Liver (tissue), 8 donors: ENCODE measurements at regions not wholly inside any gene's neighbourhood (a gene's known extent, or its start where the extent isn't known, plus 50 kb on each side); places are given as distances from the start of the nearest gene placed in this dataset.

ENCODE experiments used
- DNase-seq: peaks from one replicate; pipeline ENCODE4 v3.0.0-alpha.2; 2017; ENCODE audit warnings: low spot score
- H3K27ac ChIP-seq, 2 donors: one replicate each; pipeline ENCODE4 v1.7.0; 2013; ENCODE audit warnings: inconsistent platforms in 2 of 2, low read length in 2 of 2, control low read depth in 1 of 2, low read depth in 1 of 2, mild to moderate bottlenecking in 1 of 2
- H3K27me3 ChIP-seq, 4 donors: one replicate each; pipeline versions ENCODE4 v1.6.1 to v1.7.0; 2013; ENCODE audit warnings: low read length in 3 of 4, inconsistent platforms in 1 of 4, mild to moderate bottlenecking in 1 of 4, moderate library complexity in 1 of 4; ENCODE audit not compliant: control insufficient read depth in 4 of 4, insufficient read depth in 4 of 4
- H3K36me3 ChIP-seq, 4 donors: one replicate each; pipeline versions ENCODE4 v1.6.1 to v1.7.0; 2013; ENCODE audit warnings: low read length in 3 of 4, mild to moderate bottlenecking in 3 of 4, low read depth in 1 of 4, moderate library complexity in 1 of 4; ENCODE audit not compliant: control insufficient read depth in 4 of 4, insufficient read depth in 3 of 4
- H3K4me1 ChIP-seq, 4 donors: one replicate each; pipeline versions ENCODE4 v1.6.1 to v1.7.0; 2013; ENCODE audit warnings: low read length in 3 of 4, mild to moderate bottlenecking in 3 of 4, moderate library complexity in 1 of 4; ENCODE audit not compliant: control insufficient read depth in 4 of 4, insufficient read depth in 4 of 4
- H3K4me3 ChIP-seq, 3 donors: one replicate each; pipeline versions ENCODE4 v1.6.1 to v1.7.0; 2013; ENCODE audit warnings: low read length in 3 of 3, control low read depth in 1 of 3, low read depth in 1 of 3, mild to moderate bottlenecking in 1 of 3
- H3K9ac ChIP-seq, 2 donors: one replicate each; pipeline ENCODE4 v1.7.0; 2013; ENCODE audit warnings: low read length in 2 of 2, mild to moderate bottlenecking in 2 of 2, moderate library complexity in 2 of 2, control low read depth in 1 of 2, low read depth in 1 of 2
- H3K9me3 ChIP-seq, 4 donors: one replicate each; pipeline versions ENCODE4 v1.6.1 to v1.7.0; 2013; ENCODE audit warnings: low read length in 3 of 4; ENCODE audit not compliant: control insufficient read depth in 4 of 4
- EGR1 ChIP-seq, 2 donors: IDR thresholded peaks; 2 replicates each; pipeline ENCODE4 v1.6.1; 2016 to 2018; ENCODE audit warnings: antibody characterized with exemption in 2 of 2, low read depth in 2 of 2
- FOXA1 ChIP-seq: IDR thresholded peaks from 2 replicates; pipeline ENCODE4 v1.6.1; 2016; ENCODE audit warnings: antibody characterized with exemption
- FOXA2 ChIP-seq: IDR thresholded peaks from 2 replicates; pipeline ENCODE4 v1.6.1; 2016; ENCODE audit warnings: antibody characterized with exemption
- GABPA ChIP-seq, 2 donors: IDR thresholded peaks in 1 of 2; conservative IDR thresholded peaks in 1 of 2; 2 replicates each; pipeline ENCODE4 v1.6.1; 2016; ENCODE audit warnings: antibody characterized with exemption in 2 of 2, mild to moderate bottlenecking in 1 of 2, moderate library complexity in 1 of 2
- HNF4A ChIP-seq, 2 donors: conservative IDR thresholded peaks; 2 replicates each; pipeline ENCODE4 v1.6.1; 2016; ENCODE audit warnings: antibody characterized with exemption in 2 of 2, mild to moderate bottlenecking in 2 of 2
- HNF4G ChIP-seq: IDR thresholded peaks from 2 replicates; pipeline ENCODE4 v1.6.1; 2016; ENCODE audit warnings: antibody characterized with exemption
- JUND ChIP-seq, 2 donors: IDR thresholded peaks; 2 replicates each; pipeline ENCODE4 v1.6.1; 2016; ENCODE audit warnings: antibody characterized with exemption in 2 of 2
- NR2F2 ChIP-seq: IDR thresholded peaks from 2 replicates; pipeline ENCODE4 v1.6.1; 2016; ENCODE audit warnings: antibody characterized with exemption
- RAD21 ChIP-seq, 2 donors: IDR thresholded peaks; 2 replicates each; pipeline ENCODE4 v1.6.1; 2016; ENCODE audit warnings: antibody characterized with exemption in 2 of 2, mild to moderate bottlenecking in 2 of 2
- RXRA ChIP-seq, 2 donors: IDR thresholded peaks; 2 replicates each; pipeline ENCODE4 v1.6.1; 2017 to 2018; ENCODE audit warnings: antibody characterized with exemption in 2 of 2, mild to moderate bottlenecking in 1 of 2
- SP1 ChIP-seq: IDR thresholded peaks from 2 replicates; pipeline ENCODE4 v1.6.1; 2018; ENCODE audit warnings: antibody characterized with exemption, mild to moderate bottlenecking
- TAF1 ChIP-seq: conservative IDR thresholded peaks from 2 replicates; pipeline ENCODE4 v1.6.1; 2016; ENCODE audit warnings: antibody characterized with exemption, mild to moderate bottlenecking
- YY1 ChIP-seq: IDR thresholded peaks from 2 replicates; pipeline ENCODE4 v1.6.1; 2016; ENCODE audit warnings: antibody characterized with exemption, mild to moderate bottlenecking
- WGBS: extraction: QIAGEN DNeasy Blood & Tissue Kit; methylation state at CpG from one replicate; pipeline ENCODE4 v1.1.7; 2013; 5-methylcytosine and 5-hydroxymethylcytosine counted together
- TF ChIP-seq, protein P1 (sequence below): IDR thresholded peaks from 2 replicates; pipeline ENCODE4 v1.6.1; 2016; ENCODE audit warnings: antibody characterized with exemption
- TF ChIP-seq, protein P2 (sequence below): IDR thresholded peaks from 2 replicates; pipeline ENCODE4 v1.6.1; 2016; ENCODE audit warnings: antibody characterized with exemption
- TF ChIP-seq, protein P3 (sequence below): fragments of 150-350 bp; IDR thresholded peaks from 2 replicates; pipeline ENCODE4 v1.5.1; 2017; ENCODE audit warnings: improper control_type of control experiment, low read depth, low read length; ENCODE audit not compliant: missing input control
- TF ChIP-seq, protein P4 (sequence below): IDR thresholded peaks from 2 replicates; pipeline ENCODE4 v1.6.1; 2016; ENCODE audit warnings: antibody characterized with exemption
- TF ChIP-seq, protein P5 (sequence below): IDR thresholded peaks from 2 replicates; pipeline ENCODE4 v1.6.1; 2016; ENCODE audit warnings: antibody characterized with exemption, mild to moderate bottlenecking
- donor health status: healthy.
- donor health status: healthy.
- donor health status: healthy.
- donor health status: healthy.
- donor health status: healthy.

DNA sequence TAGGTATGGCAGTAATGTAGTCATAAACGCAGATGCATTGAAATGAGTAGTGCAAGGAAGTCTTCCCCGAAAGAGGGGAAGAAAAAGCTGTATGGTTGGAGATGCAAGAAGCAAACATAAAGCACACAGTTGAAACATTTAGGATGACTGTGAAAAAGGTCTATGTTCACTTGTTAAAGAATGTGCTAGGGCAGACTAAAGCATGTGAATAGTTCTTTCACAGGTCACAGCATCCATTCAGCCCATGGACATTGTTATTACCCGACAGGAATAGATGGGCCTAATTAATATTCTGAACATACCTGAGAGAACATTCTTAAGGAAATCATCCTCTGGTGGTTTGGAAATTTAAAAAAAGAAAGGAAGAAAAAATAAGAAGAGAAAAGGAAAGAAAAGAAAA is 595.2 kb downstream of the ZIC1 start:
- Histone ChIP-seq H3K27me3 (no peaks in the 10 kb centered on the region), H3K9me3 (no peaks in the 10 kb centered on the region), H3K36me3 (no peaks in the 10 kb centered on the region), H3K9ac (no peak overlapping the region), H3K4me1 (no peaks in the 10 kb centered on the region), H3K27ac (no peak overlapping the region), H3K4me3 (no peak overlapping the region)
- no peak for DNase-seq
- TF ChIP-seq GABPA (IDR thresholded peaks at IDR 0.05 in 1 of 2, conservative IDR thresholded peaks at IDR 0.05 in 1 of 2) (no peak), EGR1 (IDR thresholded peaks at IDR 0.05; ENCODE audit: low read depth in 2 of 2) (no peak), RAD21 (IDR thresholded peaks at IDR 0.05) (no peak), TAF1 (no peak)
- TF ChIP-seq, protein P1, sequence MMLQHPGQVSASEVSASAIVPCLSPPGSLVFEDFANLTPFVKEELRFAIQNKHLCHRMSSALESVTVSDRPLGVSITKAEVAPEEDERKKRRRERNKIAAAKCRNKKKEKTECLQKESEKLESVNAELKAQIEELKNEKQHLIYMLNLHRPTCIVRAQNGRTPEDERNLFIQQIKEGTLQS, result no peak
- WGBS, result 80% methylated on average over 3 of the region's 3 CpGs

DNA sequence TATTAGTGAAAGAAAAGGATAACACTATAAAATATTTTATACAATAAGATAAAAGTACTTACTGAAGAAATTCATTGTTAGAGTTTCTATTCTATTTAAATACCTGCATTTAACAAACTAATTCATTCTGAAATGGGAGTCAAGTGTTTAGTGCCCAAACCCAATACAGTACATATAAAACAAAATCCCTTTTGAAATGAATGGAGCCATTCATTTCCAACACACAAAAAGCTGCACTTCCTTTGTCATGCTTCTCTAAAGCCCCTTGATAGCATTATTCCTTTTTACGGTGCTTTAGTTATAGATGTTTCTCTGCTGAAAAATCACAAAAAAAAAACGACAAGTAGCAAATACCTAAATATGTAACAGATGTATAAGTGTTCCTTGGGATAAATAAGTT is 596.3 kb downstream of the ZIC1 start:
- Histone ChIP-seq H3K4me3 (no peak overlapping the region), H3K27ac (no peak overlapping the region), H3K9me3 (no peaks in the 10 kb centered on the region), H3K27me3 (no peaks in the 10 kb centered on the region), H3K4me1 (no peaks in the 10 kb centered on the region), H3K9ac (no peak overlapping the region), H3K36me3 (no peaks in the 10 kb centered on the region)
- no peak for DNase-seq
- TF ChIP-seq EGR1 (IDR thresholded peaks at IDR 0.05; ENCODE audit: low read depth in 2 of 2) (no peak), RXRA (IDR thresholded peaks at IDR 0.05) (no peak), HNF4G (no peak), FOXA1 (no peak)
- TF ChIP-seq, protein P2, sequence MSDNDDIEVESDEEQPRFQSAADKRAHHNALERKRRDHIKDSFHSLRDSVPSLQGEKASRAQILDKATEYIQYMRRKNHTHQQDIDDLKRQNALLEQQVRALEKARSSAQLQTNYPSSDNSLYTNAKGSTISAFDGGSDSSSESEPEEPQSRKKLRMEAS, result no peak
- TF ChIP-seq, protein P3, sequence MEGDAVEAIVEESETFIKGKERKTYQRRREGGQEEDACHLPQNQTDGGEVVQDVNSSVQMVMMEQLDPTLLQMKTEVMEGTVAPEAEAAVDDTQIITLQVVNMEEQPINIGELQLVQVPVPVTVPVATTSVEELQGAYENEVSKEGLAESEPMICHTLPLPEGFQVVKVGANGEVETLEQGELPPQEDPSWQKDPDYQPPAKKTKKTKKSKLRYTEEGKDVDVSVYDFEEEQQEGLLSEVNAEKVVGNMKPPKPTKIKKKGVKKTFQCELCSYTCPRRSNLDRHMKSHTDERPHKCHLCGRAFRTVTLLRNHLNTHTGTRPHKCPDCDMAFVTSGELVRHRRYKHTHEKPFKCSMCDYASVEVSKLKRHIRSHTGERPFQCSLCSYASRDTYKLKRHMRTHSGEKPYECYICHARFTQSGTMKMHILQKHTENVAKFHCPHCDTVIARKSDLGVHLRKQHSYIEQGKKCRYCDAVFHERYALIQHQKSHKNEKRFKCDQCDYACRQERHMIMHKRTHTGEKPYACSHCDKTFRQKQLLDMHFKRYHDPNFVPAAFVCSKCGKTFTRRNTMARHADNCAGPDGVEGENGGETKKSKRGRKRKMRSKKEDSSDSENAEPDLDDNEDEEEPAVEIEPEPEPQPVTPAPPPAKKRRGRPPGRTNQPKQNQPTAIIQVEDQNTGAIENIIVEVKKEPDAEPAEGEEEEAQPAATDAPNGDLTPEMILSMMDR, result no peak
- 71% methylated on average over 2 of the region's 2 CpGs for WGBS

DNA sequence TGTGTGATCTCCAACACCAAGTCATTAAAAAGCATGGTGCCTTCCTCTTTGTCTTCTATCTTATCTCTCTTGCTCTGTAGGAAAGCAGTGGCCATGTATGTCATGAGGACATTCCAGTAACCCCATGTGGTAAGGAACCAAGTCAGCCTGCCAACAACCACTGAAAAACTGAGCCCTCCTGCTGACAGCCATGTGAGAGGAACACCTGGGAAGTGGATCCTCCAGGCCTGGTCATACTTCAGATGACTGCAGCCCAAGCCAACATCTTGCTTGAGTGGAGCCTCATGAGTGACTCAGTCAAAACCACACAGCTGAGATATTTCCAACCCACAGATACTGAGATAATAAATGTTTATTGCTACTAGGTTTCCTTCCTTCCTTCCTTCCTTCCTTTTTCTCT is 597.3 kb downstream of the ZIC1 start:
- DNase-seq, result no peak
- no peaks in the 10 kb centered on the region for H3K27me3 ChIP-seq
- H3K4me1 ChIP-seq, result no peaks in the 10 kb centered on the region
- no peaks in the 10 kb centered on the region for H3K36me3 ChIP-seq
- H3K4me3 ChIP-seq, result no peak overlapping the region
- no peak overlapping the region for H3K9ac ChIP-seq
- no peaks in the 10 kb centered on the region for H3K9me3 ChIP-seq
- no peak overlapping the region for H3K27ac ChIP-seq
- TF ChIP-seq TAF1, result no peak
- TF ChIP-seq NR2F2, result no peak
- TF ChIP-seq RXRA (IDR thresholded peaks at IDR 0.05), result no peak
- TF ChIP-seq, protein P3, result no peak
- TF ChIP-seq JUND (IDR thresholded peaks at IDR 0.05), result no peak
- no peak for TF ChIP-seq HNF4G
- TF ChIP-seq, protein P4, sequence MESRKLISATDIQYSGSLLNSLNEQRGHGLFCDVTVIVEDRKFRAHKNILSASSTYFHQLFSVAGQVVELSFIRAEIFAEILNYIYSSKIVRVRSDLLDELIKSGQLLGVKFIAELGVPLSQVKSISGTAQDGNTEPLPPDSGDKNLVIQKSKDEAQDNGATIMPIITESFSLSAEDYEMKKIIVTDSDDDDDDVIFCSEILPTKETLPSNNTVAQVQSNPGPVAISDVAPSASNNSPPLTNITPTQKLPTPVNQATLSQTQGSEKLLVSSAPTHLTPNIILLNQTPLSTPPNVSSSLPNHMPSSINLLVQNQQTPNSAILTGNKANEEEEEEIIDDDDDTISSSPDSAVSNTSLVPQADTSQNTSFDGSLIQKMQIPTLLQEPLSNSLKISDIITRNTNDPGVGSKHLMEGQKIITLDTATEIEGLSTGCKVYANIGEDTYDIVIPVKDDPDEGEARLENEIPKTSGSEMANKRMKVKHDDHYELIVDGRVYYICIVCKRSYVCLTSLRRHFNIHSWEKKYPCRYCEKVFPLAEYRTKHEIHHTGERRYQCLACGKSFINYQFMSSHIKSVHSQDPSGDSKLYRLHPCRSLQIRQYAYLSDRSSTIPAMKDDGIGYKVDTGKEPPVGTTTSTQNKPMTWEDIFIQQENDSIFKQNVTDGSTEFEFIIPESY, result no peak
- no peak for TF ChIP-seq HNF4A (conservative IDR thresholded peaks at IDR 0.05)
- no peak for TF ChIP-seq GABPA (IDR thresholded peaks at IDR 0.05 in 1 of 2, conservative IDR thresholded peaks at IDR 0.05 in 1 of 2)
- TF ChIP-seq EGR1 (IDR thresholded peaks at IDR 0.05; ENCODE audit: low read depth in 2 of 2), result no peak
- TF ChIP-seq, protein P5, sequence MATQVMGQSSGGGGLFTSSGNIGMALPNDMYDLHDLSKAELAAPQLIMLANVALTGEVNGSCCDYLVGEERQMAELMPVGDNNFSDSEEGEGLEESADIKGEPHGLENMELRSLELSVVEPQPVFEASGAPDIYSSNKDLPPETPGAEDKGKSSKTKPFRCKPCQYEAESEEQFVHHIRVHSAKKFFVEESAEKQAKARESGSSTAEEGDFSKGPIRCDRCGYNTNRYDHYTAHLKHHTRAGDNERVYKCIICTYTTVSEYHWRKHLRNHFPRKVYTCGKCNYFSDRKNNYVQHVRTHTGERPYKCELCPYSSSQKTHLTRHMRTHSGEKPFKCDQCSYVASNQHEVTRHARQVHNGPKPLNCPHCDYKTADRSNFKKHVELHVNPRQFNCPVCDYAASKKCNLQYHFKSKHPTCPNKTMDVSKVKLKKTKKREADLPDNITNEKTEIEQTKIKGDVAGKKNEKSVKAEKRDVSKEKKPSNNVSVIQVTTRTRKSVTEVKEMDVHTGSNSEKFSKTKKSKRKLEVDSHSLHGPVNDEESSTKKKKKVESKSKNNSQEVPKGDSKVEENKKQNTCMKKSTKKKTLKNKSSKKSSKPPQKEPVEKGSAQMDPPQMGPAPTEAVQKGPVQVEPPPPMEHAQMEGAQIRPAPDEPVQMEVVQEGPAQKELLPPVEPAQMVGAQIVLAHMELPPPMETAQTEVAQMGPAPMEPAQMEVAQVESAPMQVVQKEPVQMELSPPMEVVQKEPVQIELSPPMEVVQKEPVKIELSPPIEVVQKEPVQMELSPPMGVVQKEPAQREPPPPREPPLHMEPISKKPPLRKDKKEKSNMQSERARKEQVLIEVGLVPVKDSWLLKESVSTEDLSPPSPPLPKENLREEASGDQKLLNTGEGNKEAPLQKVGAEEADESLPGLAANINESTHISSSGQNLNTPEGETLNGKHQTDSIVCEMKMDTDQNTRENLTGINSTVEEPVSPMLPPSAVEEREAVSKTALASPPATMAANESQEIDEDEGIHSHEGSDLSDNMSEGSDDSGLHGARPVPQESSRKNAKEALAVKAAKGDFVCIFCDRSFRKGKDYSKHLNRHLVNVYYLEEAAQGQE, result no peak
- no peak for TF ChIP-seq YY1
- TF ChIP-seq, protein P2, result no peak
- TF ChIP-seq FOXA2, result no peak
- TF ChIP-seq SP1, result no peak
